NCI-H2227 treated with DMSO at 0.1 percent for 48 hours (cell line): ENCODE measurements at regions not wholly inside any gene's neighbourhood (a gene's known extent, or its start where the extent isn't known, plus 50 kb on each side); places are given as distances from the start of the nearest gene placed in this dataset.
"Not testable (repeated sequence)": the region's sequence is repeated elsewhere in the genome, so short reads cannot be mapped to it uniquely, and the experiment has no call there.

Source experiments
- DNase-seq: peaks from one replicate; lab custom pipeline; 2025; lab: John Stamatoyannopoulos, UW

DNA sequence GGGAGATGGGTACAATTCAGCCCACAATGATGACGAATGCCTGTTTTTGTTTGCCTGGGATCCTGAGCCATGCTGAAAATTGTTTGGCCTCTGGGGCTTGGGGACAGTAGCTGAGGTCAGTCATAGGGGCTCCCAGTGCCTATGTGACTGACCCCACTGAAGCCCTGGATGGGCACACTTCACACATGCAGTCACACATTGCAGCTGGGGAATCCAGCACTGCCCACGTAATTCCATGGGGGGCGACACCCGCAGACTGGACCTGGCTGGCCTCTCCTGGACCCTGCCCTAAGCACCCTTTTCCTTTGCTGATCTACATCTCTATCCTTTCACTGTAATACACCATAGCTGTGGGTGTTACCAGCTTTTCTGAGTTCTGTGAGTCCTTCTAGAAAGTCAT is 295.2 kb upstream of the HS6ST1 start:
- no peak for DNase-seq

DNA sequence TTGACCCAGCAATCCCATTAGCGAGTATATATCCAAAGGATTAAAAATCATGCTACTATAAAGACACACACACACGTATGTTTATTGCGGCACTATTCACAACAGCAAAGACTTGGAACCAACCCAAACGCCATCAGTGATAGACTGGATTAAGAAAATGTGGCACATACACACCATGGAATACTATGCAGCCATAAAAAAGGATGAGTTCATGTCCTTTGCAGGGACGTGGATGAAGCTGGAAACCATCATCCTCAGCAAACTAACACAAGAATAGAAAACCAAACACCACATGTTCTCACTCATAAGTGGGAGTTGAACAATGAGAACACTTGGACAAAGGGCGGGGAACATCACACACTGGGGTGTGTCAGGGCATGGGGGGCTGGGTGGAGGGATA is 296.2 kb upstream of the HS6ST1 start:
- not testable (repeated sequence) for DNase-seq

DNA sequence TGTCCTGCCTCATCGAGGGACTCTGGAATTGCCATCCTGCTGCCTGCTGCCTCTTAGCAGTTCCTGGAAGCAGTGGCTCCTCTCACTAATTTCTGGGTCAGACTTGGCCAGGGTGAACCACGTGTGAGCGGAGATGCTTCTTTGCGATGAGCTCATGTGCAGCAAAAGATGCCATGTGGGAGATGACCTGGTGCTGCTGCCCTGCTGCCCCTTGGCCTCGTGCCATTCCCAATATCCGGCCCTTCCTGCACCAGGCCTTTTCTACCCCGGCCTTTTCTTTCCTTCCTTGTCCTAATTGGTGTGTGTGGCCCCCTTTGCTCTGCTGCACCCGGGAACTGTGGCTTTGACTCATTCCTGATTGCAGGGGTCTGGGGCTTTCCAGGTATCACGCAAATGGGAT is 296.9 kb upstream of the HS6ST1 start:
- DNase-seq, result no peak

DNA sequence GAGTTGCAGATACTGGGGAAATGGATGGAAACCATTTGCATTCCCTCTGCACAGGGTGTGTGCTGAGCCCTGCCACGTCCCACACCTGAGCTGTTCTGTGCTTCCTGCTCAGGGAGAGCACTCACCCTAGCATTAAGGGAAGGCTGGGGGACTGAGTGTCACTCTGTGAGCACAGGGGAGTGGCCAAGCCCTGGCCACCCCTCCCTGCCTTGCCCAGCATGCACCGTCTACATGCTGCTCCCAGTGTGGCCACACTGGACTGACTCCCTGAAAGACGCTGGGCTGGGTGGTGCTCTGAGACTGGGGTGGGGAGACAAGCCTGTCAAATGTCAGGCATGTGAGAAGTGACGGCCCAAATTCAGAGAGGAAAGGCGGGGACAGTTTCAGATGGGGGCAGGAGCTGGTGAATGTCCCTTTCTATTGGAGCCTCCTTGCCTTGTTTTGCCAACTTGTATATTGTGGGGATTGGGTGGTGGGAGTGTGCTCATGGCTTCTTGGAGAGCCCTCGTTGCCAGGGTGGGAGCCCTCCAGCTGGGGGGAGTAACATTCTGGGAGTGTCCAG is 298.4 kb upstream of the HS6ST1 start:
- no peak for DNase-seq

DNA sequence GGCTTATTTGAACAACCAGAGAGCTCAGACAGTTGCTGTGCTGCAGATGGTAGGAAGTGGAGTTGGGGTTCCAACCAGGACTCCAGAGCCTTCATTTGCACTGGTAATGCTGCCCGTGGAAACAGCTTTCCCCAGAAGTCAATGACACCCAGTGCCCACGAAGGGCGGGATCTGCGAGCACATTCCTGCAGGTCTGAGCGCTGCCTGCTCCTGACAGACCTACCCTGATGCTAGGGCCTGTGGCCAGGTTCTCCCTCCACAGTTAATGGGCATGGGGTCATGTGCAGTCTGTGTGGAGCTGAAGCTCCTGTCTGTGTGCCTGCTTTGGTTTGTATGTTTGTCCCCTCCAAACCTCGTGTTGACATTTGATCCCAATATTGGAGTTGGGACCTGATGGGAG is 299.0 kb upstream of the HS6ST1 start:
- DNase-seq, result no peak

DNA sequence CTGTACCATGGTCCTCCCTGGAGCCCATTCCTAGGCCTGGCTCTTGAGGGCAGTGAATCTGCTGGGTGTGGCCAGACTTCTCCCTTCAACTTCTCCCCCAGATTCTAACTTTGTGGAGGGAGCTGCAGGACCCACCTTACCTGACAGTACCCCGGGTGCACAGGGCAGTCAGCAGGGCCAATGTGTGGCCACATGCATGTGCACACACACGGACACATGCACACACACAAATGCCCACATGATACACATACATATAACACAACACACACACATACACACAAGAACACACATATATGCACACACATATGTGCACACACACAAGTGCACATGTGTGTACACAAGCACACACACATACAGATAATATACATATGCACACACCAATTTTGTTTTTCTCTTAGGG is 300.0 kb upstream of the HS6ST1 start:
- no peak for DNase-seq

DNA sequence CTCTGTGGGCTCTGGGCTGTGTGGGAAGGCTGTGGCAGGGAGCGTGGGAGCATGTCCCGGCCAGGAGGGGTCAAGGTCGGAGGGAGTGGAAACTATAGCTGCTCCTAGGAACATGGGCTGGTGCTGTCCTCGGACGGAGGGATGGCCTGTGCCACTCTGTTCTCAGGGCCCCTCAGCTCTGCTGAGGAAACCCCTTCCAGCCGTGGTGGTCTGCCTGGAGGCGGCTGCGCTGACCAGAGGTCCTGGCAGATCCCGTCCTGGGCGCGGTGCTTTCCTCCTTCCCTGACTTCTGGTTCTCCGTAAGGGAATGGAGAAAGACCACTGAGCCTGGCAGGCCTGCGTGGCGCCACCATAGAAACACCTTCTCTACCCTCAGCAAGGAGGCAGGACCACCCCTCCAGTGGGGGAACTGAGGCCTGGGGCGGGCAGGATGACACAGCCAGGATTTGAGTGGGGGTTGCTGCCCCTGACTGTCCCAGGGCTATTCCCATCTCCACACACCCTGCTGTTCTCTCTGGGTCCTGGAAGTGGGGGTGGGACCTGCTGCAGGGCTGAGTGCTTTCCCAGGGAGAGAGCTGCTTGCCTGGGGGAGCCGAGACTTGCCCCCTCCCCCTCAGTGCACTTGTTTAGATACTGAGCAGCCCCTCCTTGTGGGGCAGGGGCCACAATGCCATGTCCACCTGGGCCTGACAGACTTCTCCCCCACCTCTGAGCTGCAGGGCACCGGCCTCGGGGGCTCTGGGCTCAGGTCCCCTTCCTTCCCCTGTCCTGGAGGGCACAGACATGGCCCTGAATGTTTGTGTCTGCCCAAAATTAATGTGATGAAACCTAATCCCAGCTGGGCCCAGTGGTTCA is 301.0 kb upstream of the HS6ST1 start:
- DNase-seq, result no peak

DNA sequence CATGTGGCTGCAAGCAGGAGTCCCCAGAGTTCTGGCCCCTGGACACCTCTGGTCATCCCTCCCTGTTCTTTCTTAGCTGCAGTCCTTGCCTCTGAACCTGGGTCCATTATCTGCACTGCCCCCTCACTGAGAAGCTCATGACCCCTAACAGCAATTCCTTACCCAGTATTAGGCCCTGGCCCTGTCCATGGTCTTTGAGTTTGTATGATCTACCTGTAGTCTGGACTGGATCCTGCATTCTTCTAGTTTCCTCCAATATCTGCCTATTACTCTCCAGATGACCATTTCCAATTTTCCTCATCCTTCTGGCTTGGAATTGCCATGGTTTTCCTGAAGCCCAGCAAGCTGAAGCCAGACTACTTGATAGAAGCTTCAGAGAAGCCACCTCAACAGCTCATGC is 302.4 kb upstream of the HS6ST1 start:
- DNase-seq, result no peak

DNA sequence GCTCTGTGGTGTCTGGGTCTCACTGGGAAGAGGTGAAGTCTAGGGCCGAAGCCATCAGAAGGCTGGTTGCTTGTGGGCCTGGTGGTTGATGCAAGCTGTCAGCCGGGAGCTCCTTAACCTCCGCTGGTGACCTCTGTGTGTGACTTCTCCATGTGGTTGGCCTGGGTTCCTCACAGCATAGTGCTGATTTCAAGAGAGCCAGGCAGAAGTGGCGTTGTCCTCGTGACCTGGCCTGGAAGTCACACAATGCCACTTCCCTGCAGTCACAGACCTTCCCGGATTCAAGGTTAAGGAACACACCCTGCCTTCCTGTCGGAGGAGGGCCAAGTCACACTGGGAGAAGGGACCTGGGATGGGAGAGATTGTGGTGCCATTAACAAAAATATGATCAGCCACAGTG is 303.7 kb upstream of the HS6ST1 start:
- DNase-seq, result no peak

DNA sequence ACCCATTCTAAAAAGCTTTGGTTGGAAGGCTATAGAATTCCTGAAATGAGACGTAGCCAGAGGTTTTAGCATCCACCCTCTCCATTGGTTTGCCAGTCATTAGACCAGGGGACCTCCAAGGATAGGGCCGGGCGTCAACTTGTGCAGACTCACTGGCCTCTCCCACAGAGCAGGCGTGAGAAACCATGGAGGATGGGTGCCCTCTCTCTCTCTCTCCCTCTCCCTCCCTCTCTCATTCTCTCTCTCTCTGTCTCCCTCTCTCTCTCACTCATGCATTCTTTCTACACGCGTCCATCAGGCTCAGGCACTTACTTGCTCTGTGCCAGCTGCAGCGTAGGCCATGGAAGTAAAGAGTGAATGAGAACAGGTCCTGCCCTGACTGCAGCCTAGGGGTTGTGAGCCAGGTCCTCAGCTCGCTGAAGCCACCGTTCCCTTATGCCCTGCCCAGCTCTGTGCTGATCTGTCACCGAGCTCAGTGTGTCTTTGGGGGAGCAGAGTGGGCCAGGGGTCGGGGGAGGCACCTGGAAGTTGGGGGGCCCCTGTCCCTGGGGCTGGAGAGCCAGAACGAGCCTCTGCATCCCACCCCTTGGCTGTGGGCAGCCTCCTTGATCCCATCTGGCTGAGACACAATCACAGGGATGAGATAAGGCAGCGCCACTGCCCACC is 304.4 kb upstream of the HS6ST1 start:
- no peak for DNase-seq

DNA sequence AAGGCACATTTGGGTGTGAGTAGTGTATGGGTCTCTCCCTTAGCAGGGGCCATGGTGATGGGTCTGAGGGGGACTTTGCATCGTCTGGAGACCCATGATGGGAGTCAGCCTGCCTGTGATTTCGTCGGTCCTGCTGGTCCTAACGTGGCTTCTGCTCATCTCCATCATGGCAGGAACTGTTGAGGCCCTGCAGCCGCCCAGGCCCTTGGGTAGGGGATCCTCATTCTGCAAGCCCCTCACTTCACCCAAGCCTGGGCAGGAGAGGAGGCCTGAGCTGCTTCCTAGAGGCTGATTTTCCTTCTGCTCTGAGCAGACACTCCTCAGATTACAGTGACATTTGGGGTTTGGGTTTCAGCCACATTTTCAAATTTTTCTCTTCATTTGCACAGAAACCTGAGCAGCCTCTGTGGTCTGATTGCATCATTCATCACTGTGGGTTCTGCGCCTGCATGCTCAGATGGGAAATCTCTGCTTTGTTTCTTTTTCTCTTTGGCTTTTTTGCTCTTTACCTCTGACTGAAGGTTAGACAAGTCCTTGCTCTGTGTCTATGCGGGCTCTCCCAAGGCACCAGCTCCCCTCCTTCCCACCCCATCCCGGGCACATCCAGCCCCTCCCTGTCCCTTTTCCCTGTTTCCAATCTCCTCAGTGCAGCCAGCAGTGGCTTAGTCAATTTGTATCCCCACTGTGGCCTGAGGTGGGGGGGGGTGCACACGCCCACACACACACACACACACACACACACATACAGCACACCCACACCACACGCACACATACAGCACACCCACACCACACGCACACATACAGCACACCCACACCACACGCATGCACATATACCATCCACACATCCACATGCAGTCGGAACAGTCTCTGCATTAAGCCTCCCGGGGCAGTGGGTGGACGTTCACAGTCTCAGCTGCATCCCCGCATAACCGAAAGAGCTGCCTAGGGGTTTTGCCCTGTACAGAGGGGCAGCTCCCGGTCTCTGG is 305.4 kb upstream of the HS6ST1 start:
- DNase-seq, result no peak

DNA sequence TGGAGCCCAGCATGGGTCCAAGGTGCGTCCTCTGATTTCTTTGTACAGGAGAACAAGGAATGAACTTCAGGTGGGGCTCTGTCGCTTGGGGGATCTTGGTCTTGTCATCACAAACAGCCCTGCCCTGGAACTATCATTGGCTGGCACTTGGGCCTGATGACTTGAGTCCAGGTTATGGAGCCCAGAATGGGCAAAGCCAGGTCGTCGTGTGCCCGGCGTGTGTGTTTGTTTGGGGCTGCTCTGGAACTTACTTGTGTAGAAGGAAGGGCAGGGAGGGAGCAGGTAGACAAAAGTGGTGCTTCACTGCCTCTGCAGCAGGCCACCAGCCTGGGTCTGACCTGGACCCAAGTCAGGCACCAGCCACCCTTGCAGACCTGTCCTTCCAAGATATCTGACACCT is 306.3 kb upstream of the HS6ST1 start:
- DNase-seq, result no peak

DNA sequence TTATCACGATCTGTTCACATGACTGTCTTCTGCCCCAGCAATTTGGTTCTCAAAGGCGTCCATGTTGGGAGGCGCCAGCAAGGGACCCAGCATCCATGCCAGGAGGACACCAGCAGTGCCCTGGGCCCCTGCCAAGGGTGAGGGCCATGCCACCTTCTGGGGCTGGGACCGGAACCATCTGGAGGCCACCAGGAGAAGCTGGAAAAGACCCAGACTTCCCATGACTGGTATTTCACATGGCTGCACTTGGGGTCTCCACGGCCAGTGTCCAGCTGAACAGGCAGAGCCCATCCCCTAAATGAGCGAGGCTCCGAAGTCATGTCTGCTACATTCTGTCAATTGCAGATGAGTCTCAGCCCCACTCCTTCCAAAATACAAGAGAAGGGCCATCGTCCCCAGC is 306.8 kb upstream of the HS6ST1 start:
- no peak for DNase-seq

DNA sequence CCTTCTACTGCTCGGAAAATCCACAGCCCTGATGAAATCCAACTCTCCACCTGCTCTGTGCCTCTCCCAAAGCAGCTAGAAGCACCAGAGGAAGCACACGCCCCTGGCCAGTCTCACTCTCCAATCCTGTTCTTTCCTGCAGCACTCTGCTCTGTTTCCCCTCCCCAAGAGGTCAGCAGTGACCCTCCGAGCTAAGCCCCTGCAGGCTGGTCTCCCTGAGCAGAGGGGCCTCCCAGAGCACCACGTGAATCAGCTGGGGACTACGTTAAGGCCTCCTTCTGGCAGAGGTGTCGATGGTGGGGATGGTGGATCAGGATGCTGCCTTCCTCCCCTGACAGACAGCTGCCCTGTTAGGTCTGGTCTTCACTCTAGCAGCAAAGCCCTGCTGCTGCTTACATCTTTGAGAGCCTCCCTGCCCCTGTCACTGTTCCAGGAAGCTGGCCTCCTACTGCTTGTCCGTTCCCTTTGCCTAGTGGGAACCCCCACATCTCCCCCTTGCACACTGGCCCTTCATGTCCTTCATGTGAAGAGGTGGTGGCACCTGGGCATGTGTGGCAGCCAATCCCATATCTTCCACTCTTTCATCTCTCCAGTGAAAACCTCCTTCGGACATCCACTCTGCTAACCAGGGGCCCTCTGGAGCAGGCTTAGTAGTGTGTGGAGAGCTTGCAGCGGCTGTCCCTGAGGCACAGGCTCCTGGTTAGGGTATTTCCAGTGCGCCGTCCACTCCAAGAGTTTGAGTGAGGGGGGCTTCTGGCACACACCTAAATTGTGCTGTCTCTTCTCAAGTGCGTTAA is 307.5 kb upstream of the HS6ST1 start:
- DNase-seq, result no peak

DNA sequence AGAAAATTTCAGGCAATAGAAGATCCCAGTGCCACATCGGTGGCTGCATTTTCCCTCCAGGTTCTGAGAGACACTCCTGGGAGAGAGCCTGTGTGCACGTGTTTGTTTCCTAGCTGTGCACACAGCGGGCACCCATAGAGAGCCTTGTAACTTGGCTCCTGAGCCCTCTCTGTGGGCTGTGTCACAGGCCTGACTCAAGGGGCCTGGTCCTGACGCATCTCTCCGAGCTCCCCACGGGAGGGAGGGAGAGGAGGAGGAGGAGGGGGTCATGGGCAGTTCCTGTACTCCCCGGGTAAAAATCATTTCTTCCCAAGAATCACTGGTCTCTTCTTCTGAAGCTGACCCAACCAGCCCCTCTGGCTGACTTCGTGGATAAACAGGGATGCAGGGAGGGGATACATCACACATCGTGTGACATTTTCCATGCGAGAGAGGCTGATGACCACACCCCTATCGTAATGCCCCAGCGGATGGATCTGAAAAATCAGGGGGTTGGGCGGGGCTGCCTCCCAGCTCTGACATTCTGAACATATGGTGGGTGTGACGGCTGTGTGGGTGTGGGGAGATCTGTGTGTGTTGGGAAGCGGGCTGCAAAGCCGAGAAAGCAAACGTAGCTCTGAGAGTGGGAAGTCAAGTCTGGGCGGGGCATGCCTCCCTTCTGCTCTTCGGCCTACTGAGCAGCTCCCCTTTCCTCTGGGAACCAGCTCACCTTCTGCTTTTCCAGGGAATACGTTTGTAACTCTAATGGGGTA is 308.3 kb upstream of the HS6ST1 start:
- no peak for DNase-seq

DNA sequence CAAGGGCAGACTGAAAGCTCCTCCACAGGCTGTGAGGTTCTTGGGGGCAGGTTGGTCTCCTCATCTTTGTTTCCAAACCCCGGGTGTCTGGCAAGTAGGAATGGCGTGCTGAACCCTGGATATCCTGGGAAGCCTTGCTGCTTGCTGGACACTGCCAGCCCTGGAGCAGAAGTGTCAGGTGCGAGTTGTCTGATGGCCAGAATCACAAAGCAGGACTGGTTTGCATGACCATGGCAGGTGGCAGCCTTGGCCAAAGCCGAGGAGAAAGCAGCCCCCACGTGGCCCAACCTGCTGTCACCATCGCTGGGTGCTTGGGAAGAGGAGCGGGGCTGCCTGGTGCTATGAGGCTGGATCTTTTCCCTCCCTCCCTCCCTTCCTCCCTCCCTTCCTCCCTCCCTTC is 309.5 kb upstream of the HS6ST1 start:
- no peak for DNase-seq

DNA sequence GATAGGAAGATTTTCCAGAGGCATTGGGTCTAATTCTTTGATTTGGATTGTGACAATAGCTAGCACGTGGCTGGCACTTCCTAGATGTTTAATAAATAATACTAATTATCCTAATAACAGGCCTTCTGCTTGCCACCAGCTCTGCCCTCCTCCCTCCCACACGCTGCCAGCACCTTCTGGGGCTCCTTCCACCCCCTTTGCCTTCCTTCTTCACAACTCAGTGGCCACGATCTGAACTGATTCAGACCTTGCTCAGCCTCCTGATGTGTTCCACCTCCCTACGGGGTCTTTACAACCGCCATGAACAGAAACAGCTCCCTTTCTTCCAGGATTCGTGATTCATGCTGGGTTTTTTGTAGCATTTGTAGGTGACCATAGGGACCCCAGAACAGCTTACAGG is 310.3 kb upstream of the HS6ST1 start:
- DNase-seq, result no peak

DNA sequence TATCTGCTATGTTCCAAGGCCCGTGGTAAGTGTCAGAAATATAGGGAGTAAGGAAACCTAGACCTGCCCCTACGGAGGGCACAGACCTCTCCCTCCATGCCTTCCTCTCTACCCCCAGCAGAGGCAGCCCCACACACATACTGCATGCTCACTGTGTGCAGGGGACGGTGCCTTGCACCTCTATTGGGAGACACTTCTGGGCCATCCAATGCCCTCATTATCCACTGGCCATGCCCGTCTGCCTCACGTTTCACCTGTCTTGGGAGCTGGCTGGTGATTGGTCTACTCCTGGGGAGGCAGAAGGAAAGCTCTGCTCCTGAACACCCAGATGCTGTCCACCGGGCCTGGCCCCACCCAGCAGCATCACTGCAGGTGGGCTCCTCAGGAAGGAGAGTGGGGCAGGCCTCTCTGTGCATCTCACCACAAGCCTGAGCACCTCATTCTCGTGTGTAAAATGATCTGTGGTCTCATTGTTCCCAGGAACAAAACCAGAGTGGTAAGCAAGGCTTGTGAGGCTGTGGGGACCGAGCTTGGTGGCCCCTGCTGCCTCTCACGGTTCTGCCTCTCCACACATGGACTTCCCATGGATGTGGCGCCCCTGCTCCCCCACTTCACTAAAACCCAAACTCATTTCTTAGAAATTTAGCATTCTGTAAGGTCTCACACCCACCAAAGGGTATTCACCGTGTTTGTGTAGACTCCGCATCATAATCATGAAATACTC is 312.5 kb upstream of the HS6ST1 start:
- no peak for DNase-seq

DNA sequence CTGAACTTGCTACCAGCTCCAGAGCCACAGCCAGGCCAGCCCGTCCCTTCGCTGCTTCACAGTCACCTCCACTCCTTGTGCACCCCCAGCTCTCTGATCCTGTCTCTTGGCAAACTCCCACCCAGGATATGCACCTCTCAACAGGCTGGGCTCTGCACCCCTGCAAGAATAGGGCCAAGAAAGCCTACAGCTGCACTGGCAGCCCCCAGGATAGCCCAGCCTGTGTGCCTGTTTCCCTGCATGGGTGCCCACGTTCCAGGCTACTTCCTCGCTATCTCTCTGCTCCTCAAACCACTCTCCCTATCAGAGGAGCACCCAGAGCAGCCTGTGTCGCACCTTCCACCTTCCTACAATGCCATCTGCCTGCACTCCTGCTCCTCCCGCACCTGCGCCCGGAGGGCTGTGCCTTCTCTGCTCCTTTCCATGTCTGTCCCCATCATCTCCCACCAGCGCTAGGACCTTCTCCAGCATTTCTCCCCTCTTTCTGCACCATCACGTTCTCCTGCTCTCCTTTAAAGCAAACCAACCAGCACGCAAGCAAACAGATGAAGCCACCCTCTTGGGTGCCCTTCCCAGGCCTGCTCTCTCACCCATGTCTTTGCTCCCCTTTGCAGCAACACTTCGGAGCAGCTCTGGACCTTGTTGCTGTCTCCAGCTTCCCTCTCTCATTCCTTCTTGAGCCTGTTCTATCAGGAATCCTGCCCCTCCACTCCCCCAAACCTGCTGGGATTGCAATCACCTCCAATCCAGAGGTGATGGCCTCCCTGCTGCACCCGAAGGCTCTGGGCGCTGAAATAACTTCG is 313.2 kb upstream of the HS6ST1 start:
- no peak for DNase-seq
